ENCODE measurements at regions not wholly inside any gene's neighbourhood (a gene's known extent, or its start where the extent isn't known, plus 50 kb on each side); places are given as distances from the start of the nearest gene placed in this dataset.

DNA sequence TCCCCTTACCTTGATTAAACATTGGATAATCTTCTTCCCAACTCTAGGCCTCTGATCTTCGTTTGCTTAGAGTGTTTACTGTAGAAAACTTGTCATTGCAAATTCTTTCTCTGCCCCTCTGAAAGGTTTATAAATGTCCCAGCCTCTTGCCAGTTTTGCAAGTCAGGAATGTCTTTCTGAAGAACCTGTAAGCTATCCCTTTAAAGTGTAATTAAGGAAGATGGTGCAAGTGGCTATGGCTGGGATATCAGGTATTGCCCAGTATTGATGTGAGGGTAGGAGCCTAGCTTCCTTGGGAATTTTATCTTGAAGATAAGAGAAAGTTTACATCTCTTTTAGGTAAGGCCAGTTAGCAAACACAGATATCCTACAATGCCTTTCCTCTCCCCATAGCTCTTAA is 211.0 kb upstream of the RIMS1 start:
- no peak overlapping the region for H3K4me3 ChIP-seq (ENCODE audit: low read depth in 1 of 3, low read length in 3 of 3)
- no peak overlapping the region for H3K27ac ChIP-seq (ENCODE audit: low read depth in 1 of 2, low read length in 2 of 2)
- no peaks in the 10 kb centered on the region for H3K27me3 ChIP-seq (ENCODE audit: control insufficient read depth in 4 of 4, insufficient read depth in 4 of 4, low read length in 3 of 4)
- no peak for DNase-seq (ENCODE audit: low spot score)
- H3K36me3 ChIP-seq (ENCODE audit: control insufficient read depth in 4 of 4, insufficient read depth in 3 of 4, low read depth in 1 of 4, low read length in 3 of 4) = no peaks in the 10 kb centered on the region
- WGBS = 22% methylated on average over 1 of the region's 1 CpG
- no peaks in the 10 kb centered on the region for H3K9me3 ChIP-seq (ENCODE audit: control insufficient read depth in 4 of 4, low read length in 3 of 4)
- H3K9ac ChIP-seq (ENCODE audit: low read depth in 1 of 2, low read length in 2 of 2) = no peak overlapping the region
- no peak for TF ChIP-seq JUND (IDR thresholded peaks at IDR 0.05)
- no peak for TF ChIP-seq HNF4G (IDR thresholded peaks at IDR 0.05)
- TF ChIP-seq NR2F2 (IDR thresholded peaks at IDR 0.05) = no peak
- no peak for TF ChIP-seq GABPA (IDR thresholded peaks at IDR 0.05 in 1 of 2, conservative IDR thresholded peaks at IDR 0.05 in 1 of 2)
- no peak for TF ChIP-seq RXRA (IDR thresholded peaks at IDR 0.05)
- no peak for TF ChIP-seq YY1 (IDR thresholded peaks at IDR 0.05)
- TF ChIP-seq HNF4A (conservative IDR thresholded peaks at IDR 0.05) = no peak
- H3K4me1 ChIP-seq (ENCODE audit: control insufficient read depth in 4 of 4, insufficient read depth in 4 of 4, low read length in 3 of 4) = no peaks in the 10 kb centered on the region

DNA sequence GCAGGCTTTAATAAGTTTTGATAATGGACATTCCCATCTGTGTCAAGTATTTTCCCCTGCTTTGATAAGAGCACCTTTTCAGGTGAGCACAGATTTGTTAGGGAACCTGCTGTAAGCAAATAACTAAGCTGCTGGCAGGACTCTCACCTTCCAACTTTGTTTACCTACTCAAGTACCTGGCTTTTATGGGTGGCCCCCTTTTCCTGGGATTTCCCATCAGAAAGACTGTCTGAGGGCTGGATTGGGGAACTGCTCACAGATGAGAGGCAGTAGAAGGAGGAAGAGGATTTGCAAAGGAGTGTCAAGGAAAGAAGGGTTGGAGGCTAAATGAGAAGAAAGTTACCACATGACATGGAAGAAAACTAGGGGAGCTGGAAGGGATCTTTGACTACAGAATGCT is 210.1 kb upstream of the RIMS1 start:
- Histone ChIP-seq H3K36me3 (ENCODE audit: control insufficient read depth in 4 of 4, insufficient read depth in 3 of 4, low read depth in 1 of 4, low read length in 3 of 4) (no peaks in the 10 kb centered on the region), H3K4me1 (ENCODE audit: control insufficient read depth in 4 of 4, insufficient read depth in 4 of 4, low read length in 3 of 4) (no peaks in the 10 kb centered on the region), H3K9me3 (ENCODE audit: control insufficient read depth in 4 of 4, low read length in 3 of 4) (no peaks in the 10 kb centered on the region), H3K4me3 (ENCODE audit: low read depth in 1 of 3, low read length in 3 of 3) (no peak overlapping the region), H3K27me3 (ENCODE audit: control insufficient read depth in 4 of 4, insufficient read depth in 4 of 4, low read length in 3 of 4) (no peaks in the 10 kb centered on the region), H3K27ac (ENCODE audit: low read depth in 1 of 2, low read length in 2 of 2) (no peak overlapping the region), H3K9ac (ENCODE audit: low read depth in 1 of 2, low read length in 2 of 2) (no peak overlapping the region)
- DNase-seq (ENCODE audit: low spot score) = no peak
- TF ChIP-seq, protein P1, sequence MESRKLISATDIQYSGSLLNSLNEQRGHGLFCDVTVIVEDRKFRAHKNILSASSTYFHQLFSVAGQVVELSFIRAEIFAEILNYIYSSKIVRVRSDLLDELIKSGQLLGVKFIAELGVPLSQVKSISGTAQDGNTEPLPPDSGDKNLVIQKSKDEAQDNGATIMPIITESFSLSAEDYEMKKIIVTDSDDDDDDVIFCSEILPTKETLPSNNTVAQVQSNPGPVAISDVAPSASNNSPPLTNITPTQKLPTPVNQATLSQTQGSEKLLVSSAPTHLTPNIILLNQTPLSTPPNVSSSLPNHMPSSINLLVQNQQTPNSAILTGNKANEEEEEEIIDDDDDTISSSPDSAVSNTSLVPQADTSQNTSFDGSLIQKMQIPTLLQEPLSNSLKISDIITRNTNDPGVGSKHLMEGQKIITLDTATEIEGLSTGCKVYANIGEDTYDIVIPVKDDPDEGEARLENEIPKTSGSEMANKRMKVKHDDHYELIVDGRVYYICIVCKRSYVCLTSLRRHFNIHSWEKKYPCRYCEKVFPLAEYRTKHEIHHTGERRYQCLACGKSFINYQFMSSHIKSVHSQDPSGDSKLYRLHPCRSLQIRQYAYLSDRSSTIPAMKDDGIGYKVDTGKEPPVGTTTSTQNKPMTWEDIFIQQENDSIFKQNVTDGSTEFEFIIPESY (IDR thresholded peaks at IDR 0.05) = no peak
- TF ChIP-seq HNF4A (conservative IDR thresholded peaks at IDR 0.05) = no peak
- TF ChIP-seq FOXA2 (IDR thresholded peaks at IDR 0.05) = no peak

DNA sequence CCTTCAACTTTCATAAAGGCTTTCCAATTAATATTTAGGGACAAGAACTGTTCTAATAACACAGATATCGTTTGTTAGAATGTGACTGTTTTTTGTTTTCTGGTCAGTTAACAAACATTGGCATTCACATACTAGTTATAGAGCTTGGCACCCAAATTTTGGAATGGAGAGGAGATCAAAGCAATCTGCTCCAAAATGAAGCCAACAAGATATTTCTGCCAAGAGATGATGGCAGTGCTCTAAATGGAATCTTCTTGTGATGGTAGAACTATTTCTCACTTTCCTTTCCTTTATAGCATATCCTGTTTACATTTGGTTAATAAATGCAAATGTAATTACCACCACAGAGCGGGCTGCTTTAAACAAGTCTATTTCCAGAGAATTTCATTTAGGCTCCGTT is 208.3 kb upstream of the RIMS1 start:
- no peaks in the 10 kb centered on the region for H3K4me1 ChIP-seq (ENCODE audit: control insufficient read depth in 4 of 4, insufficient read depth in 4 of 4, low read length in 3 of 4)
- DNase-seq (ENCODE audit: low spot score) = no peak
- WGBS = 76% methylated on average over 3 of the region's 3 CpGs
- H3K36me3 ChIP-seq (ENCODE audit: control insufficient read depth in 4 of 4, insufficient read depth in 3 of 4, low read depth in 1 of 4, low read length in 3 of 4) = no peaks in the 10 kb centered on the region
- TF ChIP-seq, protein P1 (IDR thresholded peaks at IDR 0.05) = no peak
- TF ChIP-seq, protein P2, sequence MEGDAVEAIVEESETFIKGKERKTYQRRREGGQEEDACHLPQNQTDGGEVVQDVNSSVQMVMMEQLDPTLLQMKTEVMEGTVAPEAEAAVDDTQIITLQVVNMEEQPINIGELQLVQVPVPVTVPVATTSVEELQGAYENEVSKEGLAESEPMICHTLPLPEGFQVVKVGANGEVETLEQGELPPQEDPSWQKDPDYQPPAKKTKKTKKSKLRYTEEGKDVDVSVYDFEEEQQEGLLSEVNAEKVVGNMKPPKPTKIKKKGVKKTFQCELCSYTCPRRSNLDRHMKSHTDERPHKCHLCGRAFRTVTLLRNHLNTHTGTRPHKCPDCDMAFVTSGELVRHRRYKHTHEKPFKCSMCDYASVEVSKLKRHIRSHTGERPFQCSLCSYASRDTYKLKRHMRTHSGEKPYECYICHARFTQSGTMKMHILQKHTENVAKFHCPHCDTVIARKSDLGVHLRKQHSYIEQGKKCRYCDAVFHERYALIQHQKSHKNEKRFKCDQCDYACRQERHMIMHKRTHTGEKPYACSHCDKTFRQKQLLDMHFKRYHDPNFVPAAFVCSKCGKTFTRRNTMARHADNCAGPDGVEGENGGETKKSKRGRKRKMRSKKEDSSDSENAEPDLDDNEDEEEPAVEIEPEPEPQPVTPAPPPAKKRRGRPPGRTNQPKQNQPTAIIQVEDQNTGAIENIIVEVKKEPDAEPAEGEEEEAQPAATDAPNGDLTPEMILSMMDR (IDR thresholded peaks at IDR 0.05; ENCODE audit: low read depth, low read length, missing input control) = no peak
- TF ChIP-seq TAF1 (conservative IDR thresholded peaks at IDR 0.05) = no peak
- no peak for TF ChIP-seq GABPA (IDR thresholded peaks at IDR 0.05 in 1 of 2, conservative IDR thresholded peaks at IDR 0.05 in 1 of 2)
- TF ChIP-seq, protein P3, sequence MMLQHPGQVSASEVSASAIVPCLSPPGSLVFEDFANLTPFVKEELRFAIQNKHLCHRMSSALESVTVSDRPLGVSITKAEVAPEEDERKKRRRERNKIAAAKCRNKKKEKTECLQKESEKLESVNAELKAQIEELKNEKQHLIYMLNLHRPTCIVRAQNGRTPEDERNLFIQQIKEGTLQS (IDR thresholded peaks at IDR 0.05) = no peak
- TF ChIP-seq, protein P4, sequence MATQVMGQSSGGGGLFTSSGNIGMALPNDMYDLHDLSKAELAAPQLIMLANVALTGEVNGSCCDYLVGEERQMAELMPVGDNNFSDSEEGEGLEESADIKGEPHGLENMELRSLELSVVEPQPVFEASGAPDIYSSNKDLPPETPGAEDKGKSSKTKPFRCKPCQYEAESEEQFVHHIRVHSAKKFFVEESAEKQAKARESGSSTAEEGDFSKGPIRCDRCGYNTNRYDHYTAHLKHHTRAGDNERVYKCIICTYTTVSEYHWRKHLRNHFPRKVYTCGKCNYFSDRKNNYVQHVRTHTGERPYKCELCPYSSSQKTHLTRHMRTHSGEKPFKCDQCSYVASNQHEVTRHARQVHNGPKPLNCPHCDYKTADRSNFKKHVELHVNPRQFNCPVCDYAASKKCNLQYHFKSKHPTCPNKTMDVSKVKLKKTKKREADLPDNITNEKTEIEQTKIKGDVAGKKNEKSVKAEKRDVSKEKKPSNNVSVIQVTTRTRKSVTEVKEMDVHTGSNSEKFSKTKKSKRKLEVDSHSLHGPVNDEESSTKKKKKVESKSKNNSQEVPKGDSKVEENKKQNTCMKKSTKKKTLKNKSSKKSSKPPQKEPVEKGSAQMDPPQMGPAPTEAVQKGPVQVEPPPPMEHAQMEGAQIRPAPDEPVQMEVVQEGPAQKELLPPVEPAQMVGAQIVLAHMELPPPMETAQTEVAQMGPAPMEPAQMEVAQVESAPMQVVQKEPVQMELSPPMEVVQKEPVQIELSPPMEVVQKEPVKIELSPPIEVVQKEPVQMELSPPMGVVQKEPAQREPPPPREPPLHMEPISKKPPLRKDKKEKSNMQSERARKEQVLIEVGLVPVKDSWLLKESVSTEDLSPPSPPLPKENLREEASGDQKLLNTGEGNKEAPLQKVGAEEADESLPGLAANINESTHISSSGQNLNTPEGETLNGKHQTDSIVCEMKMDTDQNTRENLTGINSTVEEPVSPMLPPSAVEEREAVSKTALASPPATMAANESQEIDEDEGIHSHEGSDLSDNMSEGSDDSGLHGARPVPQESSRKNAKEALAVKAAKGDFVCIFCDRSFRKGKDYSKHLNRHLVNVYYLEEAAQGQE (IDR thresholded peaks at IDR 0.05) = no peak
- TF ChIP-seq FOXA2 (IDR thresholded peaks at IDR 0.05) = no peak
- no peak for TF ChIP-seq HNF4G (IDR thresholded peaks at IDR 0.05)
- TF ChIP-seq RAD21 (IDR thresholded peaks at IDR 0.05) = no peak
- TF ChIP-seq FOXA1 (IDR thresholded peaks at IDR 0.05) = no peak
- no peak overlapping the region for H3K9ac ChIP-seq (ENCODE audit: low read depth in 1 of 2, low read length in 2 of 2)
- no peaks in the 10 kb centered on the region for H3K9me3 ChIP-seq (ENCODE audit: control insufficient read depth in 4 of 4, low read length in 3 of 4)
- H3K4me3 ChIP-seq (ENCODE audit: low read depth in 1 of 3, low read length in 3 of 3) = no peak overlapping the region
- H3K27ac ChIP-seq (ENCODE audit: low read depth in 1 of 2, low read length in 2 of 2) = no peak overlapping the region
- H3K27me3 ChIP-seq (ENCODE audit: control insufficient read depth in 4 of 4, insufficient read depth in 4 of 4, low read length in 3 of 4) = no peaks in the 10 kb centered on the region

Data from liver (tissue), 8 donors.